B cell (primary cell): ENCODE measurements at regions not wholly inside any gene's neighbourhood (a gene's known extent, or its start where the extent isn't known, plus 50 kb on each side); places are given as distances from the start of the nearest gene placed in this dataset.

Experiments
- CTCF ChIP-seq: fragments of 200-600 bp; IDR thresholded peaks from one replicate; pipeline ENCODE4 v1.8.0; 2022; ENCODE audit warnings: antibody characterized with exemption, mild to moderate bottlenecking
- EZH2 ChIP-seq: IDR thresholded peaks from 2 replicates; pipeline ENCODE4 v1.6.1; 2012; ENCODE audit warnings: borderline replicate concordance, low read depth, mild to moderate bottlenecking, moderate library complexity, low read length; ENCODE audit not compliant: insufficient read depth, poor library complexity, severe bottlenecking

GRCh38 chr2:118232391-118232790 is 144.1 kb downstream of the INSIG2 start:
- no peak for TF ChIP-seq CTCF
- TF ChIP-seq EZH2, result no peak
